ENCODE measurements at regions not wholly inside any gene's neighbourhood (a gene's known extent, or its start where the extent isn't known, plus 50 kb on each side); places are given as distances from the start of the nearest gene placed in this dataset.

GRCh38 chr1:60904099-60904851 lies 178.1 kb upstream of the NFIA start:
- Histone ChIP-seq H3K36me3 (ENCODE audit: control insufficient read depth in 1 of 2, insufficient read depth in 2 of 2, low read length in 1 of 2) (no peaks in the 10 kb centered on the region), H3K4me1 (ENCODE audit: control insufficient read depth in 1 of 2, insufficient read depth in 2 of 2, low read length in 2 of 2) (peaks cover 0 to 3% of the 10 kb centered on the region in 2 donors), H3K4me3 (ENCODE audit: low read length in 2 of 2) (no peak overlapping the region), H3K9me3 (ENCODE audit: control insufficient read depth, low read length) (no peaks in the 10 kb centered on the region), H3K27ac (ENCODE audit: low read depth in 1 of 2, low read length in 2 of 2) (peak overlapping the region; percentile 14 to 53), H3K27me3 (ENCODE audit: control insufficient read depth in 1 of 2, insufficient read depth in 2 of 2, low read length in 1 of 2) (no peaks in the 10 kb centered on the region)
- ATAC-seq (ENCODE audit: low FRiP score): peak; percentile 75
- intact Hi-C loops (cut with DNase I): no loop called here
- DNase-seq: peak; percentile 83 to 85
- WGBS, 2 donors: 3 to 4% methylated on average over 4 of the region's 4 CpGs

- peak; percentile 72 to 80 for DNase-seq
- intact Hi-C loops (cut with DNase I): no loop called here
- no peaks in the 10 kb centered on the region for H3K36me3 ChIP-seq (ENCODE audit: control insufficient read depth in 1 of 2, insufficient read depth in 2 of 2, low read length in 1 of 2)
- 5 to 9% methylated on average over 10 of the region's 10 CpGs for WGBS, 2 donors
- peak; percentile 80 for ATAC-seq (ENCODE audit: low FRiP score)
- peaks cover 0 to 3% of the 10 kb centered on the region in 2 donors for H3K4me1 ChIP-seq (ENCODE audit: control insufficient read depth in 1 of 2, insufficient read depth in 2 of 2, low read length in 2 of 2)
- H3K4me3 ChIP-seq (ENCODE audit: low read length in 2 of 2): no peak overlapping the region
- H3K9me3 ChIP-seq (ENCODE audit: control insufficient read depth, low read length): no peaks in the 10 kb centered on the region
- no peaks in the 10 kb centered on the region for H3K27me3 ChIP-seq (ENCODE audit: control insufficient read depth in 1 of 2, insufficient read depth in 2 of 2, low read length in 1 of 2)
- peak overlapping the region; percentile 50 to 84 for H3K27ac ChIP-seq (ENCODE audit: low read depth in 1 of 2, low read length in 2 of 2)
Measured at GRCh38 chr1:60903591-60903990, 178.8 kb upstream of the NFIA start.

GRCh38 chr1:60899464-60899863 lies 182.9 kb upstream of the NFIA start:
- Histone ChIP-seq H3K9me3 (ENCODE audit: control insufficient read depth, low read length) (no peaks in the 10 kb centered on the region), H3K27ac (ENCODE audit: low read depth in 1 of 2, low read length in 2 of 2) (no peak overlapping the region), H3K4me3 (ENCODE audit: low read length in 2 of 2) (no peak overlapping the region), H3K36me3 (ENCODE audit: control insufficient read depth in 1 of 2, insufficient read depth in 2 of 2, low read length in 1 of 2) (no peaks in the 10 kb centered on the region), H3K27me3 (ENCODE audit: control insufficient read depth in 1 of 2, insufficient read depth in 2 of 2, low read length in 1 of 2) (no peaks in the 10 kb centered on the region), H3K4me1 (ENCODE audit: control insufficient read depth in 1 of 2, insufficient read depth in 2 of 2, low read length in 2 of 2) (peaks cover 0 to 7% of the 10 kb centered on the region in 2 donors)
- DNase-seq (no peak), ATAC-seq (ENCODE audit: low FRiP score) (no peak)
- 94 to 95% methylated on average over 3 of the region's 3 CpGs for WGBS, 2 donors
- intact Hi-C loops (cut with DNase I): no loop called here

- no peak overlapping the region for H3K4me3 ChIP-seq (ENCODE audit: low read length in 2 of 2)
- intact Hi-C loops (cut with DNase I): no loop called here
- DNase-seq: no peak
- WGBS, 2 donors: 88 to 93% methylated on average over 4 of the region's 4 CpGs
- H3K4me1 ChIP-seq (ENCODE audit: control insufficient read depth in 1 of 2, insufficient read depth in 2 of 2, low read length in 2 of 2): peaks cover 0 to 7% of the 10 kb centered on the region in 2 donors
- no peaks in the 10 kb centered on the region for H3K36me3 ChIP-seq (ENCODE audit: control insufficient read depth in 1 of 2, insufficient read depth in 2 of 2, low read length in 1 of 2)
- no peaks in the 10 kb centered on the region for H3K27me3 ChIP-seq (ENCODE audit: control insufficient read depth in 1 of 2, insufficient read depth in 2 of 2, low read length in 1 of 2)
- no peak overlapping the region for H3K27ac ChIP-seq (ENCODE audit: low read depth in 1 of 2, low read length in 2 of 2)
- no peak for ATAC-seq (ENCODE audit: low FRiP score)
- H3K9me3 ChIP-seq (ENCODE audit: control insufficient read depth, low read length): no peaks in the 10 kb centered on the region
Measured at GRCh38 chr1:60898987-60899386, 183.4 kb upstream of the NFIA start.

GRCh38 chr1:60898413-60898812 lies 183.9 kb upstream of the NFIA start:
- H3K4me1 ChIP-seq (ENCODE audit: control insufficient read depth in 1 of 2, insufficient read depth in 2 of 2, low read length in 2 of 2): peaks cover 0 to 7% of the 10 kb centered on the region in 2 donors
- no peaks in the 10 kb centered on the region for H3K36me3 ChIP-seq (ENCODE audit: control insufficient read depth in 1 of 2, insufficient read depth in 2 of 2, low read length in 1 of 2)
- no peak overlapping the region for H3K4me3 ChIP-seq (ENCODE audit: low read length in 2 of 2)
- no peaks in the 10 kb centered on the region for H3K27me3 ChIP-seq (ENCODE audit: control insufficient read depth in 1 of 2, insufficient read depth in 2 of 2, low read length in 1 of 2)
- DNase-seq (no peak), ATAC-seq (ENCODE audit: low FRiP score) (no peak)
- H3K9me3 ChIP-seq (ENCODE audit: control insufficient read depth, low read length): no peaks in the 10 kb centered on the region
- intact Hi-C loops (cut with DNase I): no loop called here
- H3K27ac ChIP-seq (ENCODE audit: low read depth in 1 of 2, low read length in 2 of 2): no peak overlapping the region
- WGBS, 2 donors: 92 to 93% methylated on average over 4 of the region's 4 CpGs

GRCh38 chr1:60896701-60897363 lies 185.5 kb upstream of the NFIA start:
- Histone ChIP-seq H3K27ac (ENCODE audit: low read depth in 1 of 2, low read length in 2 of 2) (peak overlapping the region in 1 of 2 donors; percentile 61), H3K27me3 (ENCODE audit: control insufficient read depth in 1 of 2, insufficient read depth in 2 of 2, low read length in 1 of 2) (no peaks in the 10 kb centered on the region), H3K36me3 (ENCODE audit: control insufficient read depth in 1 of 2, insufficient read depth in 2 of 2, low read length in 1 of 2) (no peaks in the 10 kb centered on the region), H3K9me3 (ENCODE audit: control insufficient read depth, low read length) (no peaks in the 10 kb centered on the region), H3K4me3 (ENCODE audit: low read length in 2 of 2) (no peak overlapping the region), H3K4me1 (ENCODE audit: control insufficient read depth in 1 of 2, insufficient read depth in 2 of 2, low read length in 2 of 2) (peaks cover 0 to 7% of the 10 kb centered on the region in 2 donors)
- 38 to 39% methylated on average over 14 of the region's 14 CpGs for WGBS, 2 donors
- DNase-seq (no peak), ATAC-seq (ENCODE audit: low FRiP score) (no peak)
- intact Hi-C loops (cut with DNase I): no loop called here

GRCh38 chr1:60895701-60896100 lies 186.7 kb upstream of the NFIA start:
- intact Hi-C loops (cut with DNase I): no loop called here
- no peak for ATAC-seq (ENCODE audit: low FRiP score)
- H3K27me3 ChIP-seq (ENCODE audit: control insufficient read depth in 1 of 2, insufficient read depth in 2 of 2, low read length in 1 of 2): no peaks in the 10 kb centered on the region
- H3K27ac ChIP-seq (ENCODE audit: low read depth in 1 of 2, low read length in 2 of 2): no peak overlapping the region
- H3K9me3 ChIP-seq (ENCODE audit: control insufficient read depth, low read length): no peaks in the 10 kb centered on the region
- 37 to 40% methylated on average over 3 of the region's 3 CpGs for WGBS, 2 donors
- H3K36me3 ChIP-seq (ENCODE audit: control insufficient read depth in 1 of 2, insufficient read depth in 2 of 2, low read length in 1 of 2): no peaks in the 10 kb centered on the region
- no peak for DNase-seq
- H3K4me3 ChIP-seq (ENCODE audit: low read length in 2 of 2): no peak overlapping the region
- H3K4me1 ChIP-seq (ENCODE audit: control insufficient read depth in 1 of 2, insufficient read depth in 2 of 2, low read length in 2 of 2): peaks cover 0 to 7% of the 10 kb centered on the region in 2 donors

- Histone ChIP-seq H3K9me3 (ENCODE audit: control insufficient read depth, low read length) (no peaks in the 10 kb centered on the region), H3K27me3 (ENCODE audit: control insufficient read depth in 1 of 2, insufficient read depth in 2 of 2, low read length in 1 of 2) (no peaks in the 10 kb centered on the region), H3K4me1 (ENCODE audit: control insufficient read depth in 1 of 2, insufficient read depth in 2 of 2, low read length in 2 of 2) (peaks cover 0 to 7% of the 10 kb centered on the region in 2 donors), H3K4me3 (ENCODE audit: low read length in 2 of 2) (no peak overlapping the region), H3K27ac (ENCODE audit: low read depth in 1 of 2, low read length in 2 of 2) (no peak overlapping the region), H3K36me3 (ENCODE audit: control insufficient read depth in 1 of 2, insufficient read depth in 2 of 2, low read length in 1 of 2) (no peaks in the 10 kb centered on the region)
- no peak for DNase-seq
- intact Hi-C loops (cut with DNase I): no loop called here
- WGBS, 2 donors: 26 to 27% methylated on average over 6 of the region's 6 CpGs
- no peak for ATAC-seq (ENCODE audit: low FRiP score)
Measured at GRCh38 chr1:60895252-60895651, 187.1 kb upstream of the NFIA start.

GRCh38 chr1:60894741-60895140 lies 187.6 kb upstream of the NFIA start:
- Histone ChIP-seq H3K27ac (ENCODE audit: low read depth in 1 of 2, low read length in 2 of 2) (no peak overlapping the region), H3K9me3 (ENCODE audit: control insufficient read depth, low read length) (no peaks in the 10 kb centered on the region), H3K27me3 (ENCODE audit: control insufficient read depth in 1 of 2, insufficient read depth in 2 of 2, low read length in 1 of 2) (no peaks in the 10 kb centered on the region), H3K4me3 (ENCODE audit: low read length in 2 of 2) (no peak overlapping the region), H3K36me3 (ENCODE audit: control insufficient read depth in 1 of 2, insufficient read depth in 2 of 2, low read length in 1 of 2) (no peaks in the 10 kb centered on the region), H3K4me1 (ENCODE audit: control insufficient read depth in 1 of 2, insufficient read depth in 2 of 2, low read length in 2 of 2) (peaks cover 0 to 7% of the 10 kb centered on the region in 2 donors)
- no peak for DNase-seq
- 95 to 97% methylated on average over 2 of the region's 2 CpGs for WGBS, 2 donors
- ATAC-seq (ENCODE audit: low FRiP score): no peak
- intact Hi-C loops (cut with DNase I): no loop called here
